SIG-M5 treated with dmso at 0.1 percent for 504 hours (cell line): ENCODE measurements at regions not wholly inside any gene's neighbourhood (a gene's known extent, or its start where the extent isn't known, plus 50 kb on each side); places are given as distances from the start of the nearest gene placed in this dataset.

Experiments
- DNase-seq: peaks from one replicate; lab custom pipeline; 2025; ENCODE audit not compliant: unreplicated experiment; lab: John Stamatoyannopoulos, UW

DNA sequence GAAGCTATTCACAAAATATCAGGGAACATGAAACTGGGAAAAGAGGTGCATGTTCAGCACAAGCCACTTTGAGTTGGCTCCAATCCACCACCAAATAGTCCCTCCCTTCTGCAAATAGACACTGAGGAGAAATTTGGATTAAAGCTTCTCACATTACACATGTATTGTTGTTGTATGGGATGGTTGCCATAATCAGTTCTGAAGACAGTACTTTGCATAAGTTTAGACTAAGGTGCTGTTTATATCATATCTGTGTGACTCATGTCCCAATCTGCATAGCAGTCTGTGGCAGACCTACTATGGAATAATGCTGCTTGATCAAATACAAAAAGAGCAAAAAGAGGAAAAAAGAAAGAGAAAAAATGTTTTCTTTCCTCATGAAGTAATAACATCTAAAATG, 376.7 kb upstream of the DDI1 start:
- no peak for DNase-seq

DNA sequence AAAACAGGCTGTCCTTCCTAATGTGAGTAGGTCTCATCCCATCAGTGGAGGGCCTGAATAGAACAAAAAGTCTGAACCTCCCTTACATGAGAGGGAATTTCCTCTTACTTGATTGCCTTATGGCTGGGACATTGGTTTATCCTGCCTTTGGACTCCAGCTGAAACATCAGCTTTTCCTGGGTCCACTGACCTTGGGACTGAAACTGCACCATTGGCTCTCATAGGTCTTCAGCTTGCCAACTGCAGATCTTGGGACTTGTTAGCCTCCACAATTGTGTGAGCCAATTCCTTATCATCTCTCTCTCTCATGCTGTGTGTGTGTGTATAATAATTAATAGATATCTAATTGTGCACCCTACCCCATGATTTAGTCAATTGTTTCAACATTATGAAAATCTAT, 375.3 kb upstream of the DDI1 start:
- DNase-seq, result no peak

DNA sequence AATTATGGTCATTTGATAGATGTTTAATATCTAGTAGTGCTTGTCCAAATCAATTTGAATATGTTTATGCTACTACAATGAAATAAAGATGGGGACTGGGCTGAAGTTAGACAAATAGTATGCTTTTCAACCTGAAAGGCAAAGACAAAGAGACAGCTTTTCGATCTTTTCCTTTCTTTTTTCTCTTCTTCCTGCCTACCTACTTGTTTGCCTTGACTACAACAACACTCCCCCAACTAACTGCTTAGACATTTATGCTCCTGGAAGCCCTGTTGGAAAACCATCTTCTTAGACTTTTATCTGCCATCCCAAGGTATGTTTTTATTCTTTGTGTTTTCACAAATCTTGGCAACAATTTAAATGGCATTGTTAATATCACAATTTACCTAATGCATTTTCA, 374.4 kb upstream of the DDI1 start:
- no peak for DNase-seq

GRCh38 chr11:103662880-103663279, 373.6 kb upstream of the DDI1 start:
- peak; percentile 22 for DNase-seq

GRCh38 chr11:103668859-103669258, 367.6 kb upstream of the DDI1 start:
- DNase-seq, result no peak

DNA sequence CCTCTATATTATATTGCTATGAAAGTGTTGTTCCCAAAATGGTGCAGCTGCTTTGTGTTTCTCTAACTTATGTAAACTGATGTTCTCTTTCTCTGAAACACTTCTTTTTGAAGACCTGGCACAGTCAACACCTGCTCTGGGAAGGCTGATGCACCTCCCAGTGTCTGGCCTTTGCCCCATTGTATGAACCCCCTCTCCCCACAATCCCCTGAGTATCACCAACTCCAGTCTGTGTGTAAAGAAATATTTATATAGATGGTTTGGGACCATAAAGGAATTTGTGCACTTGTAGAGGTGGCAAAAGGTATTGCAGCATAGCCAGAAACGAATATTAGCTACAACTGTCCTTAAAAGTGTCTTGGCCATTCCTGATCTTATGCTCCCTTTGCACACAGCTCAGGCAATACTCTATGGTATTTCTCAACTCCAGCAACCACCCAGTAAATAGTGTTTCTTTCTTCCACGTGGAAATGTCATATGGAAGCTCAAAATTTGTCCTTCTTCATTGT, 365.2 kb upstream of the DDI1 start:
- no peak for DNase-seq

GRCh38 chr11:103673773-103674172, 362.7 kb upstream of the DDI1 start:
- DNase-seq, result no peak

DNA sequence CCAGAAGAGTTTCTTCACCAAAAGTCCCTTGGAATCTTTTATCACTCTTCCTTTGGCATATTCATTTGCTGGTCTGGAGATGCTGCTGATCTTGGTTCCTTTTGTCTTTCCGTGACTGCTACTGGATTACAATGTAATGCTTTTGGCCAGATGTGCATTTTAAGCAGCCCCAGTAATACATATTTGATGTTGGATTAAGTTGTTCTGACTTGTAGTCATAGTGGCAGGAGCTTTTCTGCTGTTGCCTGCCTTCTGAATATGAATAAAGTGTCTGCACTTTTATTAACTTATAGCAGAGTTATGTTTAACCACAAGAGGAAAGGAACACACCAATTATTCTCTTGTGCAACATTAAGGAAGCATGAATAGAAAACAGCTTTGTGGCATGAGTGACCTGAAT, 360.0 kb upstream of the DDI1 start:
- DNase-seq, result no peak

GRCh38 chr11:103680826-103681225, 355.6 kb upstream of the DDI1 start:
- DNase-seq, result no peak

- no peak for DNase-seq
These were observed 354.6 kb upstream of the DDI1 start for GRCh38 chr11:103681855-103682254.

DNA sequence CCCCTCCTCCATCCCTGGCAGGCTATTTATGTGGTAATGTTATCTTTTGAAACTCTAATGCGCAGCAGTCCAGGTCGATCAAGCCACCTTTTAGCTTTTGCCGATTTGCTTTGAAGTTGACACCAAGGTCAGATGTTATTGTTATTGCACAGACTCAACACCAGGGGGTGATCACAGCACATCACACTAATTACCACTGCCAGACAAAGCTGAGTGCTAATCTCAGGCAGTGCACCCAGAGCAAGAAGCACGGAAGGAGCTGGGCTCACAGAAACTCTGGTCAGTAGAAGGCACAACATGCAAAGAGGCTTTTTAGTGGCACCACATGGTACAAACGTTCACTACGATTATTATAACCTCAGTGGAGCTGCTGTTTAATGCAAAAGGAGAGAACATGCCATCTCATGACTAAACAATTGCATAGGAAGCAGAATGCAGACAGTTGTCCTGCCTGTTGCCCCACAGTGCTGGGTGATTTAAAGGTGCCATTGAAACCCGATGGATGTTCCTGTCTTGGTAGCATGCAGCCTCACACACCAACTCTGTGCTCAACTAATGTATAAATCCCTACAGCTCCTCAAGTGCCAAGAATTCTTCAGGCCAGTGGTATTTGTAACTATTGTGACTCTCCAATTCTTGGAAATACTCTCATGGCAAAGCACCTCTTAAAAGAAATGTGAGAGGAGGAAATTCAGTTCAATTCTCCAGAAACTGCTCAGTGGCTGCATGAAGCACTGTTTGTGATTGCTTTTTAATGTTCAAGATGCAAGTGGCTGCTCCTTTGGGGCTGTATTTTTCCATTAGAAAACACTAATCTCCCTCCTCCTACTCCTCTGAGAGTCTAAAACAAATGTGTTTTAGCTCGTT, 353.9 kb upstream of the DDI1 start:
- DNase-seq, result peak; percentile 54

- no peak for DNase-seq
These were observed 352.9 kb upstream of the DDI1 start for GRCh38 chr11:103683576-103683975.

GRCh38 chr11:103688924-103689323, 347.5 kb upstream of the DDI1 start:
- DNase-seq, result no peak

GRCh38 chr11:103690356-103690755, 346.1 kb upstream of the DDI1 start:
- no peak for DNase-seq

GRCh38 chr11:103696123-103696522, 340.3 kb upstream of the DDI1 start:
- no peak for DNase-seq

GRCh38 chr11:103699216-103699615, 337.2 kb upstream of the DDI1 start:
- DNase-seq, result no peak

DNA sequence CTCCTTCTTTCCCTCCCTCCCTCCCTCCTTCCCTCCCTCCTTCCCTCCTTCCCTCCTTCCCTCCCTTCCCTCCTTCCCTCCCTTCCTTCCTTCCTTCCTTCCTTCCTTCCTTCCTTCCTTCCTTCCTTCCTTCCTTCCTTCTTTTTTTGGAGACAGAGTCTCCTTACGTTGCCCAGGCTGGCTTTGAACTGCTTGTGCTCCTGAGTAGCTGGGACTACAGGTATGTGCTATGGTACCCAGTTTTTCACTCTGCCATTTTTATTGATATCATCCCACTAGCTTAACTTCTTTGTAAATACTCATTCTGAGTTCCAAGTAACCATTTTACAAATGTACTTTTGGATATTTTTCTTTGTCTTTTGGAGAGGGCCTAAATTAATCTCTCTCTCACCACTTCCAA, 336.8 kb upstream of the DDI1 start:
- no peak for DNase-seq

GRCh38 chr11:103700622-103701021, 335.8 kb upstream of the DDI1 start:
- DNase-seq, result no peak

DNA sequence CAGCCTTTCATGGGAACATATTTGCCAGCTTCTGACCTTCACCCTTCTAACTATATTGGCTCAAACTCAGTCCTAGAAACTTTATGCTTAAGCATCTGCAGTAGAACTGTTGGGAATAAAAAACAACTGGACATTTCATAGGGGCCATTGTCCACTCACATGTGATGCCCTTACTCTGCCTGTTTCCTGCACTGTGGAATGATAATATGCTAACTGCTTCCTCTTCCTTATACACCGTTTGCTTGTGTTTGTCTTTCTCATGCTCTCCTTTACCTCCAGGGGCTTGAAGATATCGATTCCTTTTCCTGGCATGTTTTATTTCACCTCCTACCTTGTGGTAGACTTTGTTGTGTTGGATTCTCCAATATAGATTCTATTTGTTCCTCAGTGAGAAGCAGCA, 333.0 kb upstream of the DDI1 start:
- no peak for DNase-seq

GRCh38 chr11:103703954-103704353, 332.5 kb upstream of the DDI1 start:
- no peak for DNase-seq

DNA sequence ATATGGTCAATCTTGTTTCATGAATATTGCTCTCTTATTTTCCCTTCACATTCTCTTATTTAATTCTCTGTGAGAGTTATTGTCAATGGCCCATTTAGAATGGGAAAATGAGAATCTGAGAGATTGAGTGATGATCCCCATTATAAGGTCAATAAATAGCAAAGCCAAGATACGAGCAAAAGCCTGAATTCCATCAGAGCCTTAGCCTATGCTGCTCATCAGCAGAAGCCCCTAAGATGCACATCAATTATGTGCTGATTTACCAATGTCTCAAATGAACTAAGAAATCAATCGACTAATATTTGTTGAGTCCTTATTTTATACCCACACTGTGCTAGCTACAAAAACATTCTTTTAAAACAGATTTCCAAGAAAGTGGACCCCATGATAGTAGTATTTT, 330.8 kb upstream of the DDI1 start:
- DNase-seq, result no peak

- no peak for DNase-seq
These were observed 327.1 kb upstream of the DDI1 start for GRCh38 chr11:103709371-103709770.

DNA sequence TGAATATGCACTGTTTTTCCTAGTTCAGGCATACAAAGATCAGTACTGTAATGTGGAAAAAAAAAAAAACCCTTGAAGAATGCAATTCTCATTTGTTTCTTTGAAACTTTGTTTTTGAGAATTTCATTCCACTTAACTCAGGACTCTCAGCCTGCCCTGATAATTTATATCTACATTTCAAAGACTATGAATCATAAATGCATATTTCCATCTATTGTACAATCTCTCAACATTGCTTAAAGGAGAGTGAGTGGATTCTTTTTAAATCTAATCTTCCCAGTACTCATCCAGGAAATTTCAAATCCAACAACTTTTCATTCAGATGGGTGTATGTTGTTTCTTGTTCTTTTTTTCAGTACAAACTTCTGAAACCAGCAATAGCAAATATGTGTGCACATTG, 322.2 kb upstream of the DDI1 start:
- DNase-seq, result no peak
